SH-SY5Y (cell line): ENCODE measurements at regions not wholly inside any gene's neighbourhood (a gene's known extent, or its start where the extent isn't known, plus 50 kb on each side); places are given as distances from the start of the nearest gene placed in this dataset.

Source experiments
- GATA2 ChIP-seq: IDR thresholded peaks from 2 replicates; pipeline ENCODE4 v1.6.1; 2011; ENCODE audit warnings: mild to moderate bottlenecking, low read depth, low read length
- GATA3 ChIP-seq: IDR thresholded peaks from 2 replicates; pipeline ENCODE4 v1.6.1; 2011; ENCODE audit warnings: low read depth, mild to moderate bottlenecking, low read length, moderate library complexity

GRCh38 chr9:88034964-88035363 is 60.6 kb upstream of the CDK20 start:
- TF ChIP-seq GATA2, result no peak
- no peak for TF ChIP-seq GATA3
